ENCODE measurements at regions not wholly inside any gene's neighbourhood (a gene's known extent, or its start where the extent isn't known, plus 50 kb on each side); places are given as distances from the start of the nearest gene placed in this dataset.

GRCh38 chr4:187192266-187192665, 468.6 kb upstream of the FAT1 start:
- no peak for DNase-seq

DNA sequence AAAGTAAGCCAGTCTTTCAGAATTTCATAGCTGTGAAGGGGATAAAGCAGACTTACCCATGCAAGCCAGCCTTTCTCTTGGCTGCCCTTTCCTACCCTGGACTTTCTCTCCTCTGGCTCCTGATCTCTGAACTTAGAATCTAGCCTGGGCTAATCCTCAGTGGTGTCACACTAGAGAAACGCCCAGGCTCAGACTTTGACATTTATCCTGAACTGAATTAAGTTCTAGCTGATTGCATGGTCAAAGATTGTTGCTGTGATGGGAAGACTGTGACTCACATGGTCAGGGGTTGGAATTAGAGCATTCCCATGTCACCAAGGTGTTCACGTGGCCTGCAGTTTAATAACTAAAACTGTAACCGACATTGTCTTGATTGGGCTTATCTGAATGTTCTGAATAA, 469.5 kb upstream of the FAT1 start:
- DNase-seq: no peak

DNA sequence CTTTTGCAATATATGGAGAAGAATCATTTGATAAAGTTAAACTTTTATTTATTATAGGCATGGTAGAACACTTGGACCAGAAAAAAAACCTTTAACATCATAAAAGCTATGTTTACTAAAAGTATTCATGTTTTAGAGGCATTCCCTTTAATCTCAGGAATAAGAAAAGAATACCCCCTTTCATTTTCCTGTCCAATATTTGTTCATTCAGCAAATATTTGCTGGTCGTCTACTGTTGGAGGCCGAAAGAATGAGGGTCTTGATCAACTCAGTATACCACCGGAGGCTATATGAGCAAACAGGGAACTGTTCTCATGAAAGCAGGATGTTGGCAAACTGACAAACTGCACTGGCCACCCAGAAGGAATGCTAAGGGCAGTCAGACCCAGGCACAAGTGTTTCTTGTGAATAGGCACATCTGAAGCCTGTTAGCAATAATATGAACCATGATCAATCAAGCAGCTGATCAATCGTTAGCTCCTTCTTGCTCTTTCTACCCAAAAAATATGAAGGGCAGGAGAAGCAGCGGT, 480.8 kb upstream of the FAT1 start:
- no peak for DNase-seq

- DNase-seq: no peak
Observed at GRCh38 chr4:187207931-187208330, 484.3 kb upstream of the FAT1 start.

GRCh38 chr4:187208651-187209050, 485.0 kb upstream of the FAT1 start:
- no peak for DNase-seq

DNA sequence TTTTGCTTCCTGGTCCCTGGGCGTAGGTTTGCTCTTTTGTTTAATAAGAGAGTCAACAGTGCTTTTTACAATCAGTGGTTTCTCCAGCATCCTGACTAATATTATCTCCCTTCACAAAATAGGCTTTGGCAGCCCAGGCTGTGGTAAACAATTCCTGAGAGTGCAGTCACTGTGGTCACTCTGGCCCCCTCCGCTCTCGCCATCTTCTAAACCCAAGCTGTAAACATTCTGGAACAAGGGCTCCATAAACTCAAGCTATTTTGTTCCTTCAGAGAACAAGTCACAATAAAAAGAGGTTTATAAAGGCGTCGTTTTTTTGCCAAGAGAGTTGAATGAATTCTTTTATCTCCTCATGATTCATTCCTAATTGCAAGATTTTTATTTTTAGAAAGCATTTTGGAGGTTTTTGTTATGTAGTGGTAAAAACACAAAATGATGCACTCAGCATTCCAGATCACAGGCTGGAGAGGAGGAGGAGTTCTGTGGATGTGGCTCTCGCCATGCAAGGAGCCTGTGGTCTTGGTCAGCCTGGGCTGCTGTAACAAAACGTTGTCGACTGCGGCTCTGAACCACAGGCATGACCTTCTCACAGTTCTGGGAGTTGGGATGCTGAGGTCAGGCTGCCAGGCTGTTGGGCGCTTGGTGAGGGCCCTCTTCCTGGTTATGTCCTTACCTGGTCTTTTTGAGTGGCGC, 486.4 kb upstream of the FAT1 start:
- no peak for DNase-seq

GRCh38 chr4:187212446-187213080, 488.9 kb upstream of the FAT1 start:
- no peak for DNase-seq

DNA sequence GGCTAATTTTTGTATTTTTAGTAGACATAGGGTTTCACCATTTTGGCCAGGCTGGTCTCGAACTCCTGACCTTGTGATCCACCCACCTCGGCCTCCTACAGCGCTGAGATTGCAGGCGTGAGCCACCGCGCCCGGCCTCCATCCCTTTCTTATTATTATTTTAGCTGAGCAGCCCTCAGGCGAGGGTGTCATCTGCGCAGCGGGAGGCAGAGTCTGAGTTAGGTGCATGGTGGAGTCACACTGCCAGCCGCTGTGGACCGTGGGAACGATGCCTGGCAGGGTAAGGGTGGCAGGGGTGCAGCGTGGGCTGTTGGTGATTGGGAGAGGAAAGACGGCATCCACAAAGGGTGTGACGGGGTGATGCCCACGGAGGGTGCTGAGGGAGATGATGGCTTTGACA, 491.8 kb upstream of the FAT1 start:
- DNase-seq: no peak

- DNase-seq: no peak
Observed at GRCh38 chr4:187218705-187219245, 495.1 kb upstream of the FAT1 start.

- DNase-seq: no peak
Observed at GRCh38 chr4:187224560-187224959, 500.9 kb upstream of the FAT1 start.

- no peak for DNase-seq
Observed at GRCh38 chr4:187227907-187228704, 504.4 kb upstream of the FAT1 start.

GRCh38 chr4:187232196-187232595, 508.5 kb upstream of the FAT1 start:
- DNase-seq: no peak

DNA sequence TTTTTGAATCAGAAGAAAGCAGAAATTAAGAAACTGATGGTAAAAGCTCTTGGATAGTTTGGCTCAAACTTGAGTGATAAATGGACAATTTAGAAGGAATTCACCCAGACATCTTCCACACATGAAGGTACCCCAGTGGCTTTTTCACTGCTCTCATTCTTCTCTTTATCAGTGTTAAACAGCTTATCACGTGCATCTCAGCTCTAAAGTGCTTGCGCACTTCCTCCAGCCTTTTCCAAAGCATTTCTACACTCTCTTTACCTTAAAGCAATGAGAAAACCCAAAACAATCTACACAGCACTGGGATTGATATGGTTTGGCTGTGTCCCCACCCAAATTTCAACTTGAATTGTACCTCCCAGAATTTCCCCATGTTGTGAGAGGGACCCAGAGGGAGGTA, 509.1 kb upstream of the FAT1 start:
- DNase-seq: no peak

DNA sequence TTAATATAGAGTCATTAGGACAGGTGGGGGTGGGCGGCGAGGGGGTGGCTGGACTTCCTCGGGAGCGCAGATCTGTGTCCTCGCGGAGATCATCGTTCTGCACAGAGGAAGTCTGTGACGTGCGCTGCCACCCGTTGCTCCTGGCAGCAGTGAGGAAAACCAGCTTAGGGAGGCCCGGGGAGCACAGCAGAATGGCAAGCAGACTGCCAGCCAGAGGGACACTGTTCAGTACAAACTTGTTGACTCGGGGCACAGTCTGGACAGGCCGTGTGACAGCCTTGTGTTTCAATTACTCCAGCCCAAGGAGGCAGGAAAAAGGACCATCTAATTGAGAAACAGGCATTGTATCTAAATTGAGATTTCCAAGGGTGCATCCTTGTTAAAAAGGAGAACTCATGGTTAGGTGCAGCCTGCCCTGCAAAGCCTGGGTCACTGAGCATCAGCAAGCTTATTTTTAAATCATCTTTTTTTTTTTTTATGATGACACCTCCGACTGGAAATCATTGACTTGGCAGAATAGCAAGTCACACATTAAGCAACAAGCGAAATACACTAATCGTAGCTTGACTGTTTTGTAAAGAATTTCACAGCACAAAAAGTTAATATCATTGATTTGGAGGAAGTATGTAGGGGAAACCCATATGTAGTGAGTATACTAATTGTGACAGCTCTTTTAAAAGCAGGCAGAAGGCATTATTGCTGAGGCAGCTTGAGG, 512.0 kb upstream of the FAT1 start:
- no peak for DNase-seq

GRCh38 chr4:187236209-187236890, 512.7 kb upstream of the FAT1 start:
- DNase-seq: no peak

DNA sequence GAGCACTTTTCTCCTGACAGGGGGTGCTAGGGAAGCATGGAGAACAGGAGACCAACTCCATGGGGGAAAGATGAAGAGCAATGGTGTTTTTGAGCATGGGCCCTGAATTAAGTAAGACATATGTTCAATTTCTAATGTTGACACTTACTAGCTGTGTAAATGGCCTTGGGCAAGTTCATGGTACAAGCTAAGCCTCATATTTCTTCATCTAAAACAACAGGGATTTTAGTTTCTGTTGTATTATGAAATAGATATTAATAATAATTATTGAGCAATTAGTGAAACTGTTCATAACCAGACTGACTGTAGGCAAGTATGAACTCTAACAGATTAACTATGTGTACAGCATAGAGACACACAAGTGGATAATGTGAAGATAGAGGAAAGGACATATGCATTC, 515.0 kb upstream of the FAT1 start:
- no peak for DNase-seq

- DNase-seq: peak; percentile 42 to 47
Observed at GRCh38 chr4:187251896-187252295, 528.2 kb upstream of the FAT1 start.

DNA sequence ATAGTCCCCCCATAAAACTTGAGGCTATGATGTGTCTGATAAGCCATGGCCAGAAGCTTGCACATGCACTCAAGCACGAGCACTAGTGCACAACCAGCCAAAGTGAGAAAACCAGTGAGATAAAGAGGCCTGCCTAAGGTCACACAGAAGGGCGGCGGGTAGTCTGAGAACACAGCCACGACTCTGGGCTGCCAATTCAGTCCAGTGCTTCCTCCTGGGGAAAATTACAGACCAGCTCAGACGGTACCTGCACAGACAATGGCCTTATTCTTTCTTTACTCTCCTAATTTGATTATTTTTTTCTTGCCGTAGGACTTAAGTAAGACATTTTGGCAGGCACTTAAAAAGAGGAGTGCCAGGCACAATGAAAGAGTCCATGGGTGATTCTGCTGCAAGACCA, 533.2 kb upstream of the FAT1 start:
- DNase-seq: no peak

GRCh38 chr4:187258651-187259401, 535.2 kb upstream of the FAT1 start:
- DNase-seq: no peak

DNA sequence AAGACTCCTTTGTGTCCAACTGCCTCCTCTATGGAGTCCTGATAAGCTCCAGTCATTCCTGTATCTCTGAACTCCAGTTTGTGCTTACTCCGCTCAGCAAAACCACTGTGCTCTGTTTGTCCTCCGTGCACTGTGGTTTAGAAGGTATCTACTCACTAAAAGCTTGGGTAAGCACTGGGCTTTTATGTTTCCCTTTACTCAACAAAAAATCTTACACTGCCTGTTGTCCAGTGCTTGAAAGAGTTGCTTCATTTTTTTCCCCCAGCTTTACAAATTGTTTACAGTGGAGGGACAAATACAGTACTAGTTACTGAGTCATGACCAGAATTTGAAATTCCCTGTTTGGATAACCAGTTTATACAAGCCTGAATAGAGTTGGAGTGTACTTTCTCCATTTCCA, 545.3 kb upstream of the FAT1 start:
- DNase-seq: no peak

DNA sequence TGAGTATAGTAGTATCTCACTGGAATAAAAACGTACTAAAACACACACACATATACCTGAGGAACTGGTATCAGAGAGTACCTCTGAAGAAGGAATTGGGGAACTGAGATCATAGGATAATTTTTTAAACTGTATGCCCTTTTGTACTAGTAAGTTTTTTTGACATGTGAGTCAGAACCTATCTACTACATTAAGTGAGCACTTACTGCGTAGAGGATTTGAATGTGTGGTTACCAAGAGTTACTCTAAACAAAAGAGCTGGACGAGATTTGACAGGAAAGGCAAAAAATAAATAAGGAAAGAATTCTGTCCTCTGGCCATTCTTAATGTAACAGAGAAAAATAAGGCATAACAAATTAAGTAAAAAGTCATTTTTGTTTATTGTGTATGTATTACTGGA, 546.5 kb upstream of the FAT1 start:
- no peak for DNase-seq

DNA sequence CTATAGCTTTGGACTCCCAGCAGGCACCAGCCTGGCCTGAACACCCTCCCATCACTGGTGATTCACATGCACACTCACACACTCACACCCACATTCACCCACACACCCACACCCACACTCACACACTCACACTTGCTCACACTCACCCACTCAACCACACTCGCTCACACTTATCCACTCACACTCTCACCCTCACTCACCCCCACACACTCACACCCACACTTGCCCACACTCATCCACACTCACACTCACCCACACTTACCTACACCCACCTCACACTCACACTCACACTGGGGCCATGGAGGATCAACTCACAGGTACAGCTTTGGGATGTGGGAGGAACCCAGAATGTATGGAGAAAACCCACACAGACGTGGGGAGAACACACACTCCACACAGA, 548.2 kb upstream of the FAT1 start:
- no peak for DNase-seq
